ENCODE measurements at regions not wholly inside any gene's neighbourhood (a gene's known extent, or its start where the extent isn't known, plus 50 kb on each side); places are given as distances from the start of the nearest gene placed in this dataset.

GRCh38 chr1:223009406-223009805, 133.6 kb downstream of the TLR5 start:
- Mint-ChIP-seq H3K9me3 (ENCODE audit: unreplicated experiment) (no peaks in the 10 kb centered on the region), H3K4me3 (ENCODE audit: unreplicated experiment) (no peak overlapping the region), H3K36me3 (ENCODE audit: insufficient read depth, unreplicated experiment) (no peaks in the 10 kb centered on the region), H3K27ac (ENCODE audit: low read depth, unreplicated experiment) (no peak overlapping the region), H3K27me3 (ENCODE audit: insufficient read depth, unreplicated experiment) (peaks cover 32% of the 10 kb centered on the region), H3K4me1 (ENCODE audit: insufficient read depth, unreplicated experiment) (no peaks in the 10 kb centered on the region)
- DNase-seq (ENCODE audit: unreplicated experiment), result no peak
- POLR2A ChIA-PET, result interaction anchor here (0.7 to 1.6 kb wide), 4 partner anchors 9 to 89 kb away, joined by 3 to 5 read pairs (median 4); no protein-coding TSS in a partner anchor
- TF ChIP-seq CTCF (IDR thresholded peaks at IDR 0.05; ENCODE audit: unreplicated experiment), result no peak
- intact Hi-C loops (cut with micrococcal nuclease), result no loop called here
- CTCF ChIA-PET, result interaction anchor here (0.5 to 2.6 kb wide), 6 partner anchors 26 to 322 kb away, joined by 3 to 9 read pairs (median 4); no protein-coding TSS in a partner anchor
- BruUV-seq (replicated peaks), result no TSS peak

GRCh38 chr1:223010582-223011504, 132.2 kb downstream of the TLR5 start:
- DNase-seq (ENCODE audit: unreplicated experiment), result no peak
- Mint-ChIP-seq H3K9me3 (ENCODE audit: unreplicated experiment) (no peaks in the 10 kb centered on the region), H3K36me3 (ENCODE audit: insufficient read depth, unreplicated experiment) (no peaks in the 10 kb centered on the region), H3K4me3 (ENCODE audit: unreplicated experiment) (no peak overlapping the region), H3K27me3 (ENCODE audit: insufficient read depth, unreplicated experiment) (peaks cover 32% of the 10 kb centered on the region), H3K4me1 (ENCODE audit: insufficient read depth, unreplicated experiment) (no peaks in the 10 kb centered on the region), H3K27ac (ENCODE audit: low read depth, unreplicated experiment) (no peak overlapping the region)
- ChIA-PET CTCF (interaction anchor here (0.5 to 2.6 kb wide), 5 partner anchors 9 to 1450 kb away, joined by 3 to 9 read pairs (median 4); no protein-coding TSS in a partner anchor), POLR2A (interaction anchor here (0.8 to 1.3 kb wide), 5 partner anchors 9 to 66 kb away, joined by 3 read pairs; no protein-coding TSS in a partner anchor)
- BruUV-seq (replicated peaks), result no TSS peak
- intact Hi-C loops (cut with micrococcal nuclease), result no loop called here
- TF ChIP-seq CTCF (IDR thresholded peaks at IDR 0.05; ENCODE audit: unreplicated experiment), result no peak

- ChIA-PET CTCF (interaction anchor here (0.5 to 2.6 kb wide), 5 partner anchors 9 to 545 kb away, joined by 3 to 9 read pairs (median 4); no protein-coding TSS in a partner anchor), POLR2A (interaction anchor here (0.8 to 1.3 kb wide), 3 partner anchors 9 to 66 kb away, joined by 3 read pairs; no protein-coding TSS in a partner anchor)
- no peaks in the 10 kb centered on the region for H3K9me3 Mint-ChIP-seq (ENCODE audit: unreplicated experiment)
- TF ChIP-seq CTCF (IDR thresholded peaks at IDR 0.05; ENCODE audit: unreplicated experiment), result no peak
- no TSS peak for BruUV-seq (replicated peaks)
- no peak overlapping the region for H3K27ac Mint-ChIP-seq (ENCODE audit: low read depth, unreplicated experiment)
- H3K36me3 Mint-ChIP-seq (ENCODE audit: insufficient read depth, unreplicated experiment), result no peaks in the 10 kb centered on the region
- DNase-seq (ENCODE audit: unreplicated experiment), result no peak
- no peak overlapping the region for H3K4me3 Mint-ChIP-seq (ENCODE audit: unreplicated experiment)
- H3K4me1 Mint-ChIP-seq (ENCODE audit: insufficient read depth, unreplicated experiment), result no peaks in the 10 kb centered on the region
- intact Hi-C loops (cut with micrococcal nuclease), result no loop called here
- H3K27me3 Mint-ChIP-seq (ENCODE audit: insufficient read depth, unreplicated experiment), result peaks cover 32% of the 10 kb centered on the region
Observed at GRCh38 chr1:223011505-223011856, 131.6 kb downstream of the TLR5 start.

GRCh38 chr1:223012176-223012788, 130.8 kb downstream of the TLR5 start:
- no peak for TF ChIP-seq CTCF (IDR thresholded peaks at IDR 0.05; ENCODE audit: unreplicated experiment)
- ChIA-PET POLR2A (interaction anchor here (0.7 to 1.3 kb wide), 2 partner anchors 10 to 746 kb away, joined by 3 to 4 read pairs; no protein-coding TSS in a partner anchor), CTCF (interaction anchor here (0.6 to 2.6 kb wide), 6 partner anchors 51 to 544 kb away, joined by 3 to 9 read pairs (median 4); no protein-coding TSS in a partner anchor)
- Mint-ChIP-seq H3K4me3 (ENCODE audit: unreplicated experiment) (no peak overlapping the region), H3K4me1 (ENCODE audit: insufficient read depth, unreplicated experiment) (no peaks in the 10 kb centered on the region), H3K27ac (ENCODE audit: low read depth, unreplicated experiment) (no peak overlapping the region), H3K9me3 (ENCODE audit: unreplicated experiment) (no peaks in the 10 kb centered on the region), H3K36me3 (ENCODE audit: insufficient read depth, unreplicated experiment) (no peaks in the 10 kb centered on the region), H3K27me3 (ENCODE audit: insufficient read depth, unreplicated experiment) (peaks cover 32% of the 10 kb centered on the region)
- no TSS peak for BruUV-seq (replicated peaks)
- DNase-seq (ENCODE audit: unreplicated experiment), result no peak
- intact Hi-C loops (cut with micrococcal nuclease), result no loop called here

Data from MCF 10A (cell line).